Peyer's patch (tissue), 4 donors: ENCODE measurements at regions not wholly inside any gene's neighbourhood (a gene's known extent, or its start where the extent isn't known, plus 50 kb on each side); places are given as distances from the start of the nearest gene placed in this dataset.

Source experiments
- CTCF ChIP-seq, 6 experiments: fragments of 450-650 bp in 4 of 6; fragments of 200-600 bp in 2 of 6; sonication (generic) in 1 of 6; IDR thresholded peaks; one replicate each; pipeline ENCODE4 v1.5.1; 2017 to 2019; ENCODE audit warnings: antibody characterized with exemption in 6 of 6, mild to moderate bottlenecking in 3 of 6, moderate library complexity in 1 of 6
- POLR2A ChIP-seq, 2 donors: fragments of 450-650 bp; IDR thresholded peaks; one replicate each; pipeline ENCODE4 v1.5.1; 2017; ENCODE audit warnings: antibody characterized with exemption in 2 of 2, mild to moderate bottlenecking in 2 of 2, moderate library complexity in 2 of 2

GRCh38 chr2:234724850-234725249 is 227.0 kb upstream of the SH3BP4 start:
- TF ChIP-seq CTCF (IDR thresholded peaks at IDR 0.05) (no peak), POLR2A (IDR thresholded peaks at IDR 0.05) (no peak)
